NAMALWA (cell line): ENCODE measurements at regions not wholly inside any gene's neighbourhood (a gene's known extent, or its start where the extent isn't known, plus 50 kb on each side); places are given as distances from the start of the nearest gene placed in this dataset.

Experiments
- DNase-seq: peaks from one replicate; pipeline ENCODE4 v3.0.0-alpha.2; 2015; ENCODE audit warnings: low spot score

DNA sequence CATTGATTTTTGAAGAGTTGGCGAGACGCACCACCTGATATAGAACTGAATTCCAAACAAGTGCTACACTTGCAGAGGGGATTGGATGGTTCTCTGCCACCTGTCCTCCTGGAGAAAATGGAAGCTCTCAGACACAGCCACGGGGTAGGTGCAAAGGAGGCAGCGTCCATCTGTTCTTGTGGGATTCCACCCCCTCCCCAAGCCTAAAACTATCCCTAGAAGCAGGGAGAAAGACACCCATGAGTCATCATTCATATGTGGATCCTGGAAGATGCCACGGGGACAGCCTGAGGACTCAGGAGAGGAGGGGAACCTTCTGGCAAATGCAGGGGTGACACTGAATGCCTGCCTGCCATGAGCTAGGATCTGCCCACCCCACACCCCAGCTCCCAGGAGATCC lies 171.3 kb upstream of the CST7 start:
- DNase-seq: no peak

DNA sequence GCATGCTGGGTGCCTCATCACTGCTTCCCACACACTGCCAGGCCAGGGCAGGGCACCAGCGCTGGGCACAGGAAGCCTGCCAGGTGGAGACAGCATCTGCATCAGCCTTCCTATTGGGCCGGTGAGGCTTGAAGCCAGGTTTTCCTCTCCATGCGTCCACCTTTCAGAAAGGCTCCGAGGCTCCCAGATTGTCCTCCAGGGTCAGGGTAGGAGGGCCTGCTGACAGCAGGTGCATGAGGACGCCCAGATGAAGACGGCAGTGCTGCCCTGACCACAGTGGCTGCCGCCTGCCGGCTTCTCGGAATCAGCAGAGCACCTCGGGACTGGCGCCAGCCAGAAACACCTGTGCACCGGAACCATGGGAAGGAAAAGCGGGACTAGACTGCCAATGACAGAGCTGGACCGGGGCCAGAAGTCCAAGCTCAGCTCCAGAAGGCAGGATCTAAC lies 170.5 kb upstream of the CST7 start:
- DNase-seq: no peak

DNA sequence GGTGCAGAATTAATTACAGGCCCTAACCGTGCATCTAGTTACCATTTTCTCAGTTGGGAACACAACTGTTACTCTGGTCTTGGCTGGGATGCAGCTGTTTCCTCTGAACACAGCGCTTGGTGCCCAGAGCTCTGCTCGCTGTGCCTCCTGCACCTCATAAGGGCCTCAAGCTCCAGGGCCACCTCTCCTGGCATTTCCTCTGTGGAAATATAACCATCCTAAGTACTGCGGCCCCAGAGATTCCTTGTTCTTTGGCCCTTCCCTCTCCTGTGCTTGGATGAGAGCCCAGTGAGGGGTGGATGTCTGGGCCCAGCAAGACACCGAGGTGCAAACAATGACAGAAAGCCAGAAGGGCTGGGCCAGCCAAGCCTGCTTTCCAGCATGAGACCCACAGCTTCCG lies 169.9 kb upstream of the CST7 start:
- DNase-seq: no peak

DNA sequence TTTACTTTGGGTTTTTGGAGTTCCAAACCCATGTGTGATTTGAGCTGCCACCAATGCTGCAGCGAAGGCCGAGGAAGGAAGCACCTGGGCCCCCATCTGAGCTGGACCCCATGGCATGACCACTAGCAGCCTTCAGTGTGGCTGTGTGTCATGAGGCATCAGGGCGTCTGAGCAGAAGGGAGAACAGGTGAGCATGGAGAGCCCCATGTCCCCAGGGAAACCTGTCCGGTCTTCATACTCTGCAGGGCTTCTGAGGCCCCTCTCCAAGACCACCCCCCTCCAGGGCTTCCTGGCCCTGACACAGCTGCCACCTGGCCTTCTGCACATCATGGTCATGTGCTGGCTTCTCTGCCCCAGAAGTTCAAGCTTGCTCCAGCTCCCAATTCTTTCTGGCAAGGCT lies 169.1 kb upstream of the CST7 start:
- DNase-seq: no peak

DNA sequence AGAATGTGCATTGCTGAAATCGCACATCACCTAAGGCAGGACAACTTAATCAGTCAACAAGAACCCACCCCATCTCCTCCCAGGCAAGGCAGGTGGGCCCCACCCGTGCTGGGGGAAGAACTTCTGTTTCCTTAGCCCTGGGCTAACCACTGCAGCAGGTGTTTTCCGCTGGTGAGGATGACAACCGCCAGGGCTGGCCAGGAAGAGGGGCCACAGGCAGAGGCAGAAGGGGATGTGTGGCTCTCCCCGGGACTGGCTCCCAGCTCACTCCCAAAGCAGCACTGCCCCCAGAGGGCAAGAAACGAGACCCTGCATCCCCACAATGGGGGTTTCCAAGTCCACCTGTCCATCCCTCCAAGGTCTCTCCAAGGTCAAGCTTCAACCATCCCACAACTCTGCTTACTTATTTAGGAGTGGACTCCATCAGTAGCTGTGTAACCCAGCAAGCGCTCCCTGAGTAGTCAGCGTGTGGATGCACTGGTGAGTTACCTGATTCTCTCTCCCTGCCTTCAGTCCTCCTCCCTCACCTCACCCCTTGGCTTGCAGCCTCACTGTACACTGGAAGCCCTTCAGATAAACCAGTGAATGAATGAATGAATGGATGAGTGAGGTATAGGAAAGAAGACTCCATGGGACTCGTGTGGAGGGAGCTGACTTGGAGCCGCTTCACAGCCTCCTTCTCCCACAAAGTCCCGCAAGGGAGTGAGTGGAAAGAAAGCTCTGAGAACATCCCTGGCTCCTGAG lies 168.2 kb upstream of the CST7 start:
- no peak for DNase-seq

DNA sequence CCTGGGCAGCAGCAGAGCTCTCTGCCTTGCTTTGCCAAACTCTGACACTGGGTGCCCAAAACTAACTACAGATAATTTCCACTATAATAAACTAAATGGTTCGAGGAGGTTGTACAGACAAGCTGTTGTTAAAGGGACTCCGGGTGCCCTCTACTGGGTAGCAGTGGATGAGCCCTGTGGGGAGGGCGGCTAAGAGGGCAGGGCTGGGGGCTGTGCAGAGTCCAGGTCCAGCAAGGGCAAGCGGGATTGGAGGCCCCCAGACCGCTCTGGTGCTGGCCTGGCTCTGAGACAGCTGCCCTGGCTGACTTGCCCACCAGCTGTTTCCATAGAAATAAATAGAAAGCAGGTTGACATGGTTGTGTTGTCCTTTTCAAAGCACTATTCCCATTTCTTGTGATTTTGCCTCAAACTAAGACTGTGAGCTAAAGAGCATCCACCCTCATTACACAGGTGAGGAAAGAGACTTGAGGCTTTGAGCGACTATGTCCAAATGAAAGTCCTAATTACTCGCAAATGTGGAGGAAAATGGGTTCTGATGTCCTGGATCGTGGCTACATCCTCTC lies 167.6 kb upstream of the CST7 start:
- peak; percentile 42 for DNase-seq

DNA sequence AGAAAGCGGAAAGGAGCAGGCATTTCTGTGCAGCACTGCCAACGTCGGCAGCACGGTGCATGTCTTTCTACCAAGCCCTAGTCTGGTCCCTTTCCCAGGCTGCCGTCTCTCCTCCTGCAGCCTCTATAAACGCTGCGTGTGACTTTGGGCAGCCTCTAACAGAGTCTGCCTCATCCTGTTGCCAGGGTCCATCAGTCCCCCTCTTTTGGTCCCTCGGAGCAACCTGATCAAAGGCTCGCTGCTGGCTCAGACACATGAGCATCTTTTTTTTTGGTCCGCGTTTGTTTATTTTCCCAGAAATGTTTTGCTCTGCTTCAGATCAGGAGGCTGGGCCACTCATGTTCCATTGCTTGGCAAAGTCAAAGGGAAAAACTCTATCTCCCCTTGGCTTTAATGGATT lies 166.8 kb upstream of the CST7 start:
- DNase-seq: no peak

DNA sequence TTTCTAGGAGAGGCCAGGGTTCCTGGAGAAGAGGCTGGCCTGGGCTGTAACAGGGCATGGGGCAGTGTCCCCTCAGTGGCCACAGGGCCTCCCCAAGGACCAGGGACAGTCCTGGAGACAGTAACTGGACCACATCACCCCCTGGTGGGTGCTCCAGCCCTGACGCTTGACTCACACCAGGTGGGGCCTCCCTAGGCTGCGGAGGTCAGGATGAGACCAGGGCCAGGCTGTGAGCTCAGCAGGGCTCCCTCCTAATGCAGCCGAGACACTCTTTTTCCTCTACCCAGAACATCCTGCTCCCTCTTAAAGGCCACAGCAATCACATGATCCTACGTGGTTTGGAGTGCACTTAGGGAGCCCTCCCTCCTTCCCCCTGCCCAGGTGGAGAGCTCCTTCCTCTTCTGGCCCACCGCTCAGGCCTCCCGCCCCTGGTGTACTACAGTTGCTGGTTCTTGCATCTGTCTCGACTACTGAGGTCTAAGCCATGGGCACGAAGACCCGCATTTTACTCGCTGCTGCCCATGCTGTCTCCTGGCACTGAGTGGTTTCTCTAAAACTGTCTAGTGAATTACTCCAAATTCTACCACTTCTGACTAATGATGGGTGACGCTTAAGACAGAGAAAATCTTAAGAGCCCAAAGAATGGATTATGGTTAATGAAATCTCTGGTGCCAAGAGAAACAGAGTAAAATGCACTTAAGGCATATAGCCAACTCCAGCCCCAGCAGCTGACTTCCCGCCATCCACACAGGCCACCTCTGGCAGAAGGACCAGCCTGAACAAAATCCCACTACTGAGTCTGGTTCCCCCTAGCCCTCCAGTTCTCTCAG lies 166.1 kb upstream of the CST7 start:
- no peak for DNase-seq

DNA sequence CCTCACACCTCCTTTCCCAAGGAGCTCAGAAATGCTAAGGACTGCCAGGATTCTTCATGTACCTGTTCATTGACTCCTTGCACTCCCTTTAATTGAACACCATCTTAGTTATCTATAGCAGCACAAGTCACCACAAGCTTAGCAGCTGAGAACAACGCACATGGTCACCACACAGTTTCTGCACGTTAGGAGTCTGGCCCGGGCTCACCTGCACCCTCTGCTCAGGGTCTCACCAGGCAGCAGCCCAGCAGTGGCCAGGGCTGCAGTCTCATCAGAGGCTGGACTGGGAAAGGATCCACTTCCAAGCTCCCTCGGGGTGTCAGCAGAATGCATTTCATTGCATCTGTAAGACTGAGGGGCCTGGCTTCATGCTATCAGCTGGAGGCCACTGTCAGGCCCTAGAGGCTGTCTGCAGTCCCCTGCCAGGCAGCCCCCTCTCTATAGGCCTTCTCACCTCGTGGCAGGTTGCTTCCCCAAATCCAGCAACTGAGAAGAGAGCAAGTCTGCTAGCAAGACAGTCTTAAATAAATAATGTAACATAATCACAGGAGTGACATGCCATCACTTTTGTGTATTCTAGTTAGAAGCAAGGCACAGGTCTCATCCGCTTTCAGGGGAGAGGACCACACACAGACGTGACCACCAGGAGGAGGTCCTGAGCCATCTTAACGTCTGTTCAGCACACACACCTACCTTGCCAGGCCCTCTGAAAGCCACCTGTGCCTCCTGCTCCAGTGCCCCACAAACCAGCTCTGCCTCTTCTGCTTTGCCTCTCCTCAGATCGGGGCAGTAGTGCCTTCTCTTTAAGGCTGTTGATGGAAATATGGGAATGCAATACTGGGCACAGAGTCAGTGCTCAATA lies 165.2 kb upstream of the CST7 start:
- peak; percentile 20 for DNase-seq

DNA sequence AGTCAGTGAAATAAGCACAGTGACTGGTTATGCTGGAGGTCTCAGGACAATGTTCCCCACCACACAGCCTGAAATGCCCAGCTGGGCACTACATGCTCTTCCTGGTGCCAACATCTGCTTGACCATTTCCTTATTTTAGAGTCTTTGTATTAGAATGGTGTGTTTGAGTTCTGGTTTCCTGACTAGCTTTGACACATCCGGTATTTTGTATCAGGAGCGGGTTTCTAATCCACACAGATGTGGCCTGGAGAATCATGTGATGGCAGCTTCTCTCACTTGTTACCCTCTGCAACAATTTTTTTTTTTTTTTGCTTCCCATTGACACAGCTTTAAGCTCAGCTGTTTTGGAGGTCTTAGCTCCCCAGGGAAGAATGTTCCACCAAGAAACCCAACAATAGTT lies 164.5 kb upstream of the CST7 start:
- no peak for DNase-seq

DNA sequence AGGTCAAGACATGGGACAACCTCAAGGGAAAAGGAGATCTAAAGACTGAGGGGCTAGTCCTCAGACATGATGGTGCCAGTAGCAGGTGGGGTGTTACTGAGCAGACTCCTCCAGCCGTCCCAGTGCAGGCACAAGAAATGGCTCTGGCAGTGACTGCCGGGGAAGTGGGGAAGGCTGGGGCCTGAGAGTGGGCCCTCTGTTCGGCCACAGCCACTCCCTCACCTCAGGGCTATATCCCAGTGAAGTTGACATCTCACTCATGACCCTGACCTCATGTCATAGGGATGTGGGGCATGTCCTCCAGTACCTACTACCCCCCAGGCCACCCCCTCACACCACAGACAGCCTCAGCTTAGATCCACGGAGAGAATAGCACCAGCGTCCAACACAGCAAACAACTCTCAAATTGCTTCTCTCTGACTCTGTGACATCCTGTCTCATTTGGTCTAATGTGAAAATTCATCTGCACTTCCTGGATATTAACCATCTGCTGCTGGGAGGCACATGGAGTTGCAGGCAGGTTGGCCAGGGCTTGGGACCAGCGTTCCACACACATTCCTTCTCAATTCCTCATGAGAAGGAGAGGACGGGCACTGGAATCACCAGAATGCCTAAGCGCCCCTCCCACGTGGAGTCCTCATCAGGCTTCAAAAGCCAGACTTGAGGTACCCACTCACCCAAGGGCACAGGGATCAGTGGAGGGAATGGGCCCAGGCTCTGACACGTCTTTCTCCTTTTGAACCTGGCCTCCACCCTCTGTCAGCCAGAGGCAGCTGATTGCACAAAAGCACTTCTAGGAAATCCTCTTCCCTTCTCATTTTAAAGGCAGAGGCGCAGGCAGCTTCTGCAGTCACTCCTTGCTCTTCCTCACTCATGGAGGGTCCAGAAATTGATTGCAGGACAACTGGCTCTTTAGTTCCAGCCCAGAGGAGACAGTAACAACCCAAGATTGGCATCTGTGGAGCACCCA lies 163.6 kb upstream of the CST7 start:
- DNase-seq: no peak

DNA sequence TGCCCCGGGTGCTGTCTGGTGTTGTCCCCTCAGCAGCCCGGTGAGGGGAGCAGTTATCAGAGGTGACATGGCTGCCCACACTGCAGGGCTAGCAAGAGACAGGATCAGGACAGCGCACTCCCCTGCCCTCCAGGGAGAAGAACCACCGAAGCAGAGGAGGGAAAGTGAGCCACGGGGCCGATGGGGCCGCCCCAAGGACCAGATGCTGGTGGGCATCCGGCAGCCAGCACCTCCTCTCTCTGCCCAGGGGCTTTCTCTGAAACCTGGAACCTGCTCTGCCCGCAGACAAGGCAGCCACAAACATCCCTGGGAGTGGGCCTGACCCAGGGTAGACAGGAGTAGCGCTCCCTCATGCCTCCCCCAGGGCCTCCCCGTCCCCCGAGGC lies 163.0 kb upstream of the CST7 start:
- no peak for DNase-seq

DNA sequence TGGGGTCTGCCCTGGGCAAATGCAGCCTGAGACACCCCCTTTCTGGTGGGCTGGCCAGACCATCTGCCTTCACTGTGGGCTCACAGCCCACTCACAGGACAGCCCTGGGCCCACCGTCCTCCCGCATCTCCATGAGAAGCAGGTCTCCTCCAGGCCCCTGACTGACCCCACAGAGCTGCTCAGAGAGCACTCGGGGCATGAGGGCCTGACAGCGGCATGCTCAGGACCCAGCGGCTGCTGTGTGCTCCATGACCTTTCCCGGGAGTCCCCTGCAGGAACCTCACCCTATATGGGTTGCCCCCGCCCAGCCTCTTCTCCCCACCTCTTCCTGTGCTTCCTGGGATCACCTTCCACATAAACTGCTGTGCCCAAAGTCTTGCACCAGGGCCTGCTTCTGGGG lies 162.4 kb upstream of the CST7 start:
- DNase-seq: no peak

DNA sequence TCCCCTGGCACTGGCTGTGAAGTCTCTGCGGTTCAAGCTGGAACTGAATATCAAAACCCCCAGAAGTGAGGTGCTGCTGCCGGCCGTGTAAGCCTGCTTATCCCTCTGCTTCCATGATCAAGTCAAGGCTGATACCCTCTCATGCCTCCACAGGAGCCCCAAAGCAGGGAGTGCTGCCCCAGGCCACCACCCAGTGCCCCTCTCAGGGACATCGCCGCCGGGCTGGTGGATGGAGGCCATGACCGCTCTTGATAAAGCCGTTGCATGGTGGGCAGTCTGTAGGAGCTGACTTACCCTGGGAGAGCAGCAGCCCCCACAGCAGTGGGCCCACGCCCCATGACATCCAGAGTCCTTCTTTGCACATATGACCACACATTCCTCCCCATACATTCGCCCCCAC lies 162.0 kb upstream of the CST7 start:
- no peak for DNase-seq

DNA sequence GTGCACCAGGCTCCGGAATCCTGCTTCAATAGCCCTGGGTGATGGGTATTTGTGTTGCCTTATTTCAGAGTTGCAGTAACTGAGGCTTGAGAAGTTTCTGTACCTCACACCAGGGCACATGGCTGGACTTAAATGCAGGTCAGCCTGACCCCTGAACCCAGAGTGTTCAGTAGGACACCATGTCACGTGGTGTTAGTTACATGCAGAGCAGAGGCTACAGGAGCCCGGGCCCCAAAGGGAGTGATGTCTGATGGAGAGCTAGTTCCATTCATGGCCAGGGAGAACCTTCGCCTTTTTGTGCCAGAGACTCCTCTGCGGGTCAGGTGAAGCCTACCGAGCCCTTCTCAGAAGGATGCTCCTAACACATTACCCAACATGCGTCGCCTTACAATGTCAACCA lies 161.4 kb upstream of the CST7 start:
- no peak for DNase-seq

DNA sequence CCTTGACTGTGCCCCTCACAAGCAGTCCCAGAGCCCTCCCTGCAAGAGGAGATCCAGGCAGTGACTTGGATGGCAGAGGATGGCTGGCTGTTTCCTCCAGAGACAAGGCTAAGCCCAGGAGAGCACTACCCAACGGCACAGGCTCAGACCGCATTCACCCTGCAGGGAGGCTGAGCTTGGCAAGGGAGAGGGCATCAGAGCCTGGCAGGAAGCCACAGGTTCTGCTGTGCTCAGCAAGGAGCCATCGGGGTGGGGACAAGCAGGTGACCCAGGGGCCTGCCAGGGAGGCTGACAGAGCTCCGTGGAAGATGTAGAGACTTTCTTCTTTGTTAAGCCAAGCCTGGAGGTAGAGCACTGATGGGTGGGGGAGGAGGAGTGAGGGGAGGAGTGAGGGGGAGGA lies 159.2 kb upstream of the CST7 start:
- no peak for DNase-seq

DNA sequence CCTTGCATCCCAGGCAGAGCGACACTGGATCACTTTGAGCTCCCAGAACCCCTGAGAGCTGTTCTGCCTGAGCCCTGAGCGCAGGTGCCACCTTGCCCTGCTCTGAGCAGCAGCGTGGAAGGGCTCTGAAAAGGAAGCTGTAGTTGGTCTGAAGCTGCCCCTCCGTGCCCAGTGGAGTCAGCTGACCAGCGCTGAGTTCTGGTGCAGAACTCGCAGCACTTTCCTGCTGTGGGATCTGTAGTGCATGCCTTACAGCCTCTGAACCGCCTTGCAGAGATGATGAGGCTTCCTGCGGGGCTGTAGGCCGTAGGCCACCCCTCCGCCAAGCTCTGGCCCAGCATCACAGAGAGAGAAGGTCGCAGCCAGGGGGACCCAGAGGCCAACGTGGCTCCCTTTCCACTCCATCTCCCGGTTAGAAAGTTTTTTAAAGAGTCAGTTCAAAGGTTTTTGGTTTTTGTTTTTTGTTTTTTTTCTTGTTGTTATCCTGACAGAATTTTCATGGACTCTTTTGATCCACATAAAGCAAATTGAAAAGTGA lies 158.3 kb upstream of the CST7 start:
- no peak for DNase-seq

DNA sequence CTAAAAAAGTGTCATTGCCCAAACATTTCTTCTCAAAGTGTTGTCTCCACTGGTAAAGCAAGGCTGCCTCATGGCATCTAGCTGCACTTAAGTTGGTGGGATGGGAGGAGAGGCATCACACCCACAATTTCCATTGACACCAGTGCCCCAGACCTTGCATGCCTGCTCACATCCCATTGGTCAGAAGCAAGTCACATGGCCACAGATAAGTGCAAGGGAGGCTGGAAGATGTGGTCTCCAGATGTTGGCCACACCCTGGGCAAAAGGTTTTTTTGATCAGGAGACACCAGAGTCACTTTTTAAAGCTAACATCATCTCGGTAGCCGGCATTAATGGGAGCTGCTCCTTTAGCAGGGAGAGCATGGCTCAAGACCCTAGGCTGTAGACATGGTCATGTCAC lies 157.1 kb upstream of the CST7 start:
- DNase-seq: no peak

DNA sequence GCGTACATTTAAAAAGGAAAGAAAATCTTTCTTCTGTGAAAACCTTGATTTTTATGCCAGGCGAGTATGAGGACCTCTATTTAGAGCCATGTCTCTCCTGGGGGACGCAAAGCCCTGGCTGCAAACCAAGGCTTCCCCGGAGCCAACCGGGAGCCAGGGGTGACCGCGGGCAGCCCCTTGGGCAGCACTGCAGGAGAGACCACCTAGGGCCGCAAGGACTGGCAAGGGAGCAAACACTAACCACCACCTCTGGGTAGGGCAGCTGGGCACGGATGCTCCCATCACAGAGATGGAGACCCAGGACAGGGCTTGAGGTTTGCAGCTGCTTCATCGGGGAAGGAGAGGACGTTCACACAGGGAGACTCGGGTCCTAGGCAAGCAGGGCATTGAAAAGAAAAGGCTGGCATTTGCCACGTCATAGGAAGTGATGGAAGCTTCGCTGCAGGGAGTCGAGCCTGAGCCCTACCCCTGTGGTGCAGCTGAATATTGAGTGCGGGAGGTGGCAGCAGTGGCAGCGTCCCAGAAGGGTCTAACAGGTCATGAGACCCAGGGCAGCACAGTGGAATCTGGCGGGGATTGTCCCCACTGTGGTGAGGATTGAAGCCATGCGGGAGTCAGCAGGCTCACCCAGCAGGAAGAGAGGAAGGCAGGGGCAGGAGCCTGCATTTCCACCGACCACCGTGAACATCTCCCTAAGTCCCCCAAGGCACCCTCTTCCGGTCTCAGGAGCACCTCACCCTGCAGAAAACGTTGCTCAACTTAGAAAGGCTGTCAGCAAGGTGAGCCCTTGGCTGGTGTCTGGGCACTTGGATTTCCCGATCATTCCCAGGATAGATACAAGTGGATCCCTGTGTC lies 156.2 kb upstream of the CST7 start:
- no peak for DNase-seq

DNA sequence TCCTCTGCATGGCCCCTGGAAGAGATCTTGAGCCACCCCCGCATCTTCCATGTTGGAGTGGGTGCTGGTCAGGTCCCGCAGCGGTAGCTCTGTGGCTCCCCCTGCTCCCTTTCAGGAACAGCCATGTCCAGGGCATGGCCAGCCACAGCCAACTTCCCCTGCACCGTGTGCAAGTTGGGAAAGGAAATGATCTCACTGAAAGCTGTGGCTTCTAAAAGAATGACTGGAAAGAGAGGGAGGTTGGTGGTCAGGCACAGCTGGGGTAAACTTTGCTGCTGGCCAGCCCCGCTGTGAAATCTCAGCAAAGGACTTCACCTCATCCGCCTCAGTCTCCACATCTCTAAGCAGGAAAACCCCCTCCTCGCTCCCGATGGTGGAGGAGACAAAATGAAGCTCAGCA lies 153.6 kb upstream of the CST7 start:
- no peak for DNase-seq
